ENCODE measurements at regions not wholly inside any gene's neighbourhood (a gene's known extent, or its start where the extent isn't known, plus 50 kb on each side); places are given as distances from the start of the nearest gene placed in this dataset.

- no peak for DNase-seq
- H3K9me3 ChIP-seq = no peaks in the 10 kb centered on the region
- WGBS (ENCODE audit: insufficient coverage) = no CpG with 5 or more reads among the region's 1 CpG
- no peak overlapping the region for H3K27ac Mint-ChIP-seq
- H3K4me1 Mint-ChIP-seq = no peaks in the 10 kb centered on the region
- peaks cover 0 to 3% (median 0%) of the 10 kb centered on the region in 3 donors for H3K9me3 Mint-ChIP-seq
- H3K27ac ChIP-seq (ENCODE audit: low read length) = no peak overlapping the region
- no peaks in the 10 kb centered on the region for H3K27me3 ChIP-seq (replicated peaks in 1 of 2; ENCODE audit: control insufficient read depth in 2 of 2, extremely low read depth in 1 of 2, insufficient read depth in 2 of 2, low read length in 1 of 2)
- no peaks in the 10 kb centered on the region for H3K4me1 ChIP-seq (ENCODE audit: control insufficient read depth in 1 of 2, extremely low read depth in 1 of 2, insufficient read depth in 2 of 2, low read length in 2 of 2)
- H3K4me3 Mint-ChIP-seq = no peak overlapping the region
- H3K36me3 Mint-ChIP-seq = no peaks in the 10 kb centered on the region
- ChIA-PET POLR2A (no interaction called here), CTCF (interaction anchor here in 1 of 2 donors (0.6 kb wide), 1 partner anchor 57 kb away, joined by 3 read pairs; no protein-coding TSS in a partner anchor)
- H3K36me3 ChIP-seq (ENCODE audit: control insufficient read depth in 2 of 2, extremely low read depth in 1 of 2, insufficient read depth in 1 of 2, low read length in 1 of 2) = no peaks in the 10 kb centered on the region
- ATAC-seq (replicated peaks in 1 of 4) = no peak
- H3K4me3 ChIP-seq (ENCODE audit: control insufficient read depth in 1 of 2, extremely low read depth in 1 of 2, low read length in 1 of 2) = no peak overlapping the region
- peaks cover 22 to 26% of the 10 kb centered on the region in 2 donors for H3K27me3 Mint-ChIP-seq
These were observed 88.2 kb upstream of the ZBED5 start for GRCh38 chr11:10946072-10946471.

DNA sequence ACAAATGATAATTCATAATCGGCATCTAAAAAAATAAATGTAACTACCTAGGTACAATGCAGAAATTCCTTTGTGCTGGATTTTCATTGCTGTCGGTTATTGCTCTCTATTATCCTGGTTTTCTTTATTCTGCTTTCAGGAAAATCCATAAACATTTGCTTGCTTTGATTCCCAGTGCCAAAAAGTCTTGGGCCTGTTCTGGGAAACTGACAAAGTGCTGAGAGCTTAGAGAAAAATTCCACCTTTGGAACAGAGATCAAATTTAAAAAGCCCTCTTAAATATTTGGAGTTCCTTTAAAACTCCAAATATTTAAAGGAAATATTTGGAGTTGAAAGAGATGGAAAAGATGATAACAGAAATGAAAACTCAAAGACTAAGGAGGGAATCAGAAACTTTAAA lies 87.3 kb upstream of the ZBED5 start:
- H3K4me1 Mint-ChIP-seq = no peaks in the 10 kb centered on the region
- H3K36me3 Mint-ChIP-seq = no peaks in the 10 kb centered on the region
- no peak overlapping the region for H3K27ac Mint-ChIP-seq
- CTCF ChIA-PET = interaction anchor here in 1 of 2 donors (0.6 to 1.7 kb wide), 2 partner anchors 11 to 58 kb away, joined by 3 to 6 read pairs; no protein-coding TSS in a partner anchor
- peaks cover 0 to 3% (median 0%) of the 10 kb centered on the region in 3 donors for H3K9me3 Mint-ChIP-seq
- no peak overlapping the region for H3K4me3 Mint-ChIP-seq
- POLR2A ChIA-PET = no interaction called here
- Histone ChIP-seq H3K9me3 (no peaks in the 10 kb centered on the region), H3K27me3 (replicated peaks in 1 of 2; ENCODE audit: control insufficient read depth in 2 of 2, extremely low read depth in 1 of 2, insufficient read depth in 2 of 2, low read length in 1 of 2) (no peaks in the 10 kb centered on the region), H3K36me3 (ENCODE audit: control insufficient read depth in 2 of 2, extremely low read depth in 1 of 2, insufficient read depth in 1 of 2, low read length in 1 of 2) (no peaks in the 10 kb centered on the region), H3K27ac (ENCODE audit: low read length) (no peak overlapping the region), H3K4me1 (ENCODE audit: control insufficient read depth in 1 of 2, extremely low read depth in 1 of 2, insufficient read depth in 2 of 2, low read length in 2 of 2) (no peaks in the 10 kb centered on the region), H3K4me3 (ENCODE audit: control insufficient read depth in 1 of 2, extremely low read depth in 1 of 2, low read length in 1 of 2) (no peak overlapping the region)
- H3K27me3 Mint-ChIP-seq = peaks cover 17 to 19% of the 10 kb centered on the region in 2 donors
- DNase-seq (no peak), ATAC-seq (replicated peaks in 1 of 4) (no peak)
- no CpG with 5 or more reads among the region's 2 CpGs for WGBS (ENCODE audit: insufficient coverage)

GRCh38 chr11:10943968-10944367 lies 86.1 kb upstream of the ZBED5 start:
- Mint-ChIP-seq H3K9me3 (peaks cover 0 to 3% (median 0%) of the 10 kb centered on the region in 3 donors), H3K27ac (no peak overlapping the region), H3K27me3 (peaks cover 5 to 9% of the 10 kb centered on the region in 2 donors), H3K4me3 (no peak overlapping the region), H3K36me3 (no peaks in the 10 kb centered on the region), H3K4me1 (no peaks in the 10 kb centered on the region)
- H3K27me3 ChIP-seq (replicated peaks in 1 of 2; ENCODE audit: control insufficient read depth in 2 of 2, extremely low read depth in 1 of 2, insufficient read depth in 2 of 2, low read length in 1 of 2) = no peaks in the 10 kb centered on the region
- no peaks in the 10 kb centered on the region for H3K9me3 ChIP-seq
- WGBS (ENCODE audit: insufficient coverage) = 100% methylated on average over 1 of the region's 2 CpGs
- H3K27ac ChIP-seq (ENCODE audit: low read length) = no peak overlapping the region
- no peak overlapping the region for H3K4me3 ChIP-seq (ENCODE audit: control insufficient read depth in 1 of 2, extremely low read depth in 1 of 2, low read length in 1 of 2)
- CTCF ChIA-PET = interaction anchor here in 1 of 2 donors (1.7 kb wide), 1 partner anchor 10 kb away, joined by 6 read pairs; no protein-coding TSS in a partner anchor
- ATAC-seq (replicated peaks in 1 of 4) = no peak
- POLR2A ChIA-PET = interaction anchor here (0.5 to 0.9 kb wide), 3 partner anchors 88 to 1819 kb away, joined by 3 to 5 read pairs (median 3); no protein-coding TSS in a partner anchor
- H3K4me1 ChIP-seq (ENCODE audit: control insufficient read depth in 1 of 2, extremely low read depth in 1 of 2, insufficient read depth in 2 of 2, low read length in 2 of 2) = no peaks in the 10 kb centered on the region
- no peaks in the 10 kb centered on the region for H3K36me3 ChIP-seq (ENCODE audit: control insufficient read depth in 2 of 2, extremely low read depth in 1 of 2, insufficient read depth in 1 of 2, low read length in 1 of 2)
- DNase-seq = no peak

GRCh38 chr11:10942620-10943019 lies 84.8 kb upstream of the ZBED5 start:
- WGBS (ENCODE audit: insufficient coverage) = no CpG with 5 or more reads among the region's 3 CpGs
- Mint-ChIP-seq H3K27me3 (no peaks in the 10 kb centered on the region), H3K4me1 (no peaks in the 10 kb centered on the region), H3K27ac (no peak overlapping the region), H3K36me3 (no peaks in the 10 kb centered on the region), H3K9me3 (peaks cover 0 to under 1% (median 0%) of the 10 kb centered on the region in 3 donors), H3K4me3 (no peak overlapping the region)
- no peaks in the 10 kb centered on the region for H3K36me3 ChIP-seq (ENCODE audit: control insufficient read depth in 2 of 2, extremely low read depth in 1 of 2, insufficient read depth in 1 of 2, low read length in 1 of 2)
- no peak overlapping the region for H3K27ac ChIP-seq (ENCODE audit: low read length)
- no peak for ATAC-seq (replicated peaks in 1 of 4)
- H3K4me1 ChIP-seq (ENCODE audit: control insufficient read depth in 1 of 2, extremely low read depth in 1 of 2, insufficient read depth in 2 of 2, low read length in 2 of 2) = no peaks in the 10 kb centered on the region
- H3K27me3 ChIP-seq (replicated peaks in 1 of 2; ENCODE audit: control insufficient read depth in 2 of 2, extremely low read depth in 1 of 2, insufficient read depth in 2 of 2, low read length in 1 of 2) = peaks cover 0 to 2% of the 10 kb centered on the region in 2 experiments
- no peak for DNase-seq
- no peak overlapping the region for H3K4me3 ChIP-seq (ENCODE audit: control insufficient read depth in 1 of 2, extremely low read depth in 1 of 2, low read length in 1 of 2)
- CTCF ChIA-PET = interaction anchor here (0.6 to 2.4 kb wide), 8 partner anchors 9 to 85 kb away, joined by 3 to 7 read pairs (median 4); no protein-coding TSS in a partner anchor
- POLR2A ChIA-PET = interaction anchor here in 1 of 2 donors (0.6 kb wide), 1 partner anchor 39 kb away, joined by 5 read pairs; no protein-coding TSS in a partner anchor
- no peaks in the 10 kb centered on the region for H3K9me3 ChIP-seq

GRCh38 chr11:10941871-10942270 lies 84.0 kb upstream of the ZBED5 start:
- ChIA-PET POLR2A (no interaction called here), CTCF (interaction anchor here (0.6 to 2.4 kb wide), 6 partner anchors 8 to 91 kb away, joined by 3 to 7 read pairs (median 4); no protein-coding TSS in a partner anchor)
- ATAC-seq (replicated peaks in 1 of 4) (no peak), DNase-seq (no peak)
- no peaks in the 10 kb centered on the region for H3K9me3 Mint-ChIP-seq
- H3K4me3 ChIP-seq (ENCODE audit: control insufficient read depth in 1 of 2, extremely low read depth in 1 of 2, low read length in 1 of 2) = no peak overlapping the region
- peaks cover 0 to 2% of the 10 kb centered on the region in 2 experiments for H3K27me3 ChIP-seq (replicated peaks in 1 of 2; ENCODE audit: control insufficient read depth in 2 of 2, extremely low read depth in 1 of 2, insufficient read depth in 2 of 2, low read length in 1 of 2)
- no peaks in the 10 kb centered on the region for H3K36me3 ChIP-seq (ENCODE audit: control insufficient read depth in 2 of 2, extremely low read depth in 1 of 2, insufficient read depth in 1 of 2, low read length in 1 of 2)
- H3K4me1 Mint-ChIP-seq = no peaks in the 10 kb centered on the region
- WGBS (ENCODE audit: insufficient coverage) = no CpG with 5 or more reads among the region's 1 CpG
- no peaks in the 10 kb centered on the region for H3K36me3 Mint-ChIP-seq
- no peak overlapping the region for H3K27ac ChIP-seq (ENCODE audit: low read length)
- no peaks in the 10 kb centered on the region for H3K27me3 Mint-ChIP-seq
- H3K9me3 ChIP-seq = no peaks in the 10 kb centered on the region
- no peaks in the 10 kb centered on the region for H3K4me1 ChIP-seq (ENCODE audit: control insufficient read depth in 1 of 2, extremely low read depth in 1 of 2, insufficient read depth in 2 of 2, low read length in 2 of 2)
- no peak overlapping the region for H3K27ac Mint-ChIP-seq
- H3K4me3 Mint-ChIP-seq = no peak overlapping the region

- H3K27me3 ChIP-seq (replicated peaks in 1 of 2; ENCODE audit: control insufficient read depth in 2 of 2, extremely low read depth in 1 of 2, insufficient read depth in 2 of 2, low read length in 1 of 2) = peaks cover 0 to 2% of the 10 kb centered on the region in 2 experiments
- Mint-ChIP-seq H3K27ac (no peak overlapping the region), H3K36me3 (no peaks in the 10 kb centered on the region), H3K9me3 (no peaks in the 10 kb centered on the region), H3K4me1 (no peaks in the 10 kb centered on the region), H3K4me3 (no peak overlapping the region), H3K27me3 (no peaks in the 10 kb centered on the region)
- ChIA-PET POLR2A (no interaction called here), CTCF (interaction anchor here (0.6 to 2.4 kb wide), 3 partner anchors 8 to 91 kb away, joined by 3 to 7 read pairs (median 6); no protein-coding TSS in a partner anchor)
- H3K4me1 ChIP-seq (ENCODE audit: control insufficient read depth in 1 of 2, extremely low read depth in 1 of 2, insufficient read depth in 2 of 2, low read length in 2 of 2) = no peaks in the 10 kb centered on the region
- DNase-seq = no peak
- H3K9me3 ChIP-seq = no peaks in the 10 kb centered on the region
- WGBS (ENCODE audit: insufficient coverage) = no CpG with 5 or more reads among the region's 1 CpG
- no peak overlapping the region for H3K4me3 ChIP-seq (ENCODE audit: control insufficient read depth in 1 of 2, extremely low read depth in 1 of 2, low read length in 1 of 2)
- no peak overlapping the region for H3K27ac ChIP-seq (ENCODE audit: low read length)
- H3K36me3 ChIP-seq (ENCODE audit: control insufficient read depth in 2 of 2, extremely low read depth in 1 of 2, insufficient read depth in 1 of 2, low read length in 1 of 2) = no peaks in the 10 kb centered on the region
- no peak for ATAC-seq (replicated peaks in 1 of 4)
These were observed 83.6 kb upstream of the ZBED5 start for GRCh38 chr11:10941414-10941813.
